Thoracic aorta (tissue), 2 donors: ENCODE measurements at regions not wholly inside any gene's neighbourhood (a gene's known extent, or its start where the extent isn't known, plus 50 kb on each side); places are given as distances from the start of the nearest gene placed in this dataset.
"Not testable (repeated sequence)": the region's sequence is repeated elsewhere in the genome, so short reads cannot be mapped to it uniquely, and the experiment has no call there.

Experiments used
- ATAC-seq: fragments of 150-250 bp; one replicate; pipeline ENCODE4 v1.8.0; 2017; ENCODE audit warnings: low read depth; ENCODE audit not compliant: insufficient number of reproducible peaks, low FRiP score
- DNase-seq: peaks from one replicate; pipeline ENCODE4 v3.0.0-alpha.2; 2020; ENCODE audit warnings: low spot score
- H3K27ac ChIP-seq, 2 donors: fragments of 200-600 bp; sonication (generic); 1 replicate in 1 of 2; 2 replicates in 1 of 2; pipeline ENCODE4 v1.5.1; 2016; ENCODE audit warnings: mild to moderate bottlenecking in 2 of 2, moderate library complexity in 2 of 2
- H3K27me3 ChIP-seq: fragments of 200-600 bp; sonication (generic); replicated peaks from 2 replicates; pipeline ENCODE4 v1.6.0; 2016; ENCODE audit warnings: mild to moderate bottlenecking; ENCODE audit not compliant: insufficient read depth
- H3K36me3 ChIP-seq: fragments of 200-600 bp; sonication (generic); one replicate; pipeline ENCODE4 v1.5.1; 2016
- H3K4me1 ChIP-seq, 2 donors: fragments of 200-600 bp; sonication (generic); 1 replicate in 1 of 2; 2 replicates in 1 of 2; pipeline versions ENCODE4 v1.5.1 to v1.6.0; 2016; ENCODE audit warnings: low read depth in 2 of 2, mild to moderate bottlenecking in 1 of 2; ENCODE audit not compliant: control insufficient read depth in 1 of 2
- H3K4me3 ChIP-seq: fragments of 200-600 bp; sonication (generic); 2 replicates; pipeline ENCODE4 v1.5.1; 2016; ENCODE audit warnings: mild to moderate bottlenecking
- H3K9me3 ChIP-seq: fragments of 200-600 bp; sonication (generic); 2 replicates; pipeline ENCODE4 v1.5.1; 2016
- CTCF ChIP-seq: fragments of 200-600 bp; sonication (generic); IDR thresholded peaks from one replicate; pipeline ENCODE4 v1.5.1; 2019; ENCODE audit warnings: antibody characterized with exemption

- DNase-seq = no peak
- H3K36me3 ChIP-seq = no peaks in the 10 kb centered on the region
- no peak overlapping the region for H3K4me3 ChIP-seq
- H3K9me3 ChIP-seq = no peaks in the 10 kb centered on the region
- no peak overlapping the region for H3K27ac ChIP-seq
- no peak for TF ChIP-seq CTCF
- no peak for ATAC-seq
- no peaks in the 10 kb centered on the region for H3K27me3 ChIP-seq
- H3K4me1 ChIP-seq = no peaks in the 10 kb centered on the region
Observed at GRCh38 chr10:81502677-81503359, 372.2 kb upstream of the NRG3 start.

- H3K4me3 ChIP-seq, H3K36me3 ChIP-seq, H3K9me3 ChIP-seq, H3K27me3 ChIP-seq, ATAC-seq, H3K27ac ChIP-seq, DNase-seq, H3K4me1 ChIP-seq: not testable (repeated sequence)
Observed at GRCh38 chr10:81505777-81506176, 369.2 kb upstream of the NRG3 start.

GRCh38 chr10:81514811-81515210 is 360.2 kb upstream of the NRG3 start:
- ATAC-seq (no peak), DNase-seq (no peak)
- Histone ChIP-seq H3K4me1 (no peaks in the 10 kb centered on the region), H3K27me3 (no peaks in the 10 kb centered on the region), H3K36me3 (no peaks in the 10 kb centered on the region), H3K4me3 (no peak overlapping the region), H3K9me3 (no peaks in the 10 kb centered on the region), H3K27ac (no peak overlapping the region)
- no peak for TF ChIP-seq CTCF

GRCh38 chr10:81520688-81521087 is 354.3 kb upstream of the NRG3 start:
- no peaks in the 10 kb centered on the region for H3K27me3 ChIP-seq
- no peak for TF ChIP-seq CTCF
- no peak for ATAC-seq
- DNase-seq = no peak
- H3K9me3 ChIP-seq = no peaks in the 10 kb centered on the region
- H3K4me1 ChIP-seq = no peaks in the 10 kb centered on the region
- H3K27ac ChIP-seq = no peak overlapping the region
- H3K36me3 ChIP-seq = no peaks in the 10 kb centered on the region
- no peak overlapping the region for H3K4me3 ChIP-seq

GRCh38 chr10:81524467-81524866 is 350.5 kb upstream of the NRG3 start:
- DNase-seq (no peak), ATAC-seq (no peak)
- no peaks in the 10 kb centered on the region for H3K27me3 ChIP-seq
- no peaks in the 10 kb centered on the region for H3K4me1 ChIP-seq
- no peak for TF ChIP-seq CTCF
- no peaks in the 10 kb centered on the region for H3K9me3 ChIP-seq
- no peak overlapping the region for H3K27ac ChIP-seq
- H3K4me3 ChIP-seq = no peak overlapping the region
- H3K36me3 ChIP-seq = no peaks in the 10 kb centered on the region

GRCh38 chr10:81532403-81532802 is 342.6 kb upstream of the NRG3 start:
- no peaks in the 10 kb centered on the region for H3K36me3 ChIP-seq
- H3K27me3 ChIP-seq = no peaks in the 10 kb centered on the region
- DNase-seq = no peak
- no peaks in the 10 kb centered on the region for H3K9me3 ChIP-seq
- no peak overlapping the region for H3K4me3 ChIP-seq
- TF ChIP-seq CTCF = no peak
- no peak for ATAC-seq
- H3K27ac ChIP-seq = no peak overlapping the region
- no peaks in the 10 kb centered on the region for H3K4me1 ChIP-seq
